ENCODE measurements at regions not wholly inside any gene's neighbourhood (a gene's known extent, or its start where the extent isn't known, plus 50 kb on each side); places are given as distances from the start of the nearest gene placed in this dataset.

GRCh38 chrX:805103-805670 lies 174.6 kb downstream of the SHOX start:
- TF ChIP-seq CTCF (conservative IDR thresholded peaks at IDR 0.05; ENCODE audit: low read length) = no peak
- no peak for TF ChIP-seq EZH2phosphoT487 (IDR thresholded peaks at IDR 0.05; ENCODE audit: borderline replicate concordance)

Measured in Loucy (cell line).